ENCODE measurements at regions not wholly inside any gene's neighbourhood (a gene's known extent, or its start where the extent isn't known, plus 50 kb on each side); places are given as distances from the start of the nearest gene placed in this dataset.

DNA sequence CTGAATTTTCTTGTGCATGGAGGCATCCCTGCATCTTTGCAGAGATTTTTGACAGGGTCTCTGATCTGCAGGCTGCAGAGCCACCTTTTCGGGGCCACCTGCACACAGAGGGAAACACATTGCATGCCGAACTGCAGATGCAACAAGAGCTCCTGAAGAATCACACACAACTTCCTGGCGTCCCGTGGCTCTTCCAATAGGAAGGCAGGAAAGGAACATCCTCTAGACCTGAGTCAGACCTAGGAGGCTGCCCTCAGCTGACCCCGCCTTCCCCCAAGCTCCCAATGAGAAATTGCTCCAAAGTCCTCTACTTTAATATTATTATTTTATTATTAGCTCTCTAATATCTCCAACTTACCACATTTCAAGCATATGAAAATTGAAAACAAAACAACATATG is 213.2 kb upstream of the ARRDC4 start:
- H3K4me3 ChIP-seq, result no peak overlapping the region
- H3K4me1 ChIP-seq, result no peaks in the 10 kb centered on the region
- no peak overlapping the region for H3K27ac ChIP-seq
- no peak for DNase-seq (ENCODE audit: low spot score)
- H3K9me3 ChIP-seq, result no peaks in the 10 kb centered on the region
- no peaks in the 10 kb centered on the region for H3K36me3 ChIP-seq
- TF ChIP-seq CTCF (IDR thresholded peaks at IDR 0.05), result no peak
- no peaks in the 10 kb centered on the region for H3K27me3 ChIP-seq

- H3K4me3 ChIP-seq, result no peak overlapping the region
- no peak overlapping the region for H3K27ac ChIP-seq
- TF ChIP-seq CTCF (IDR thresholded peaks at IDR 0.05), result no peak
These were observed 211.9 kb upstream of the ARRDC4 start for GRCh38 chr15:97748576-97748975.

DNA sequence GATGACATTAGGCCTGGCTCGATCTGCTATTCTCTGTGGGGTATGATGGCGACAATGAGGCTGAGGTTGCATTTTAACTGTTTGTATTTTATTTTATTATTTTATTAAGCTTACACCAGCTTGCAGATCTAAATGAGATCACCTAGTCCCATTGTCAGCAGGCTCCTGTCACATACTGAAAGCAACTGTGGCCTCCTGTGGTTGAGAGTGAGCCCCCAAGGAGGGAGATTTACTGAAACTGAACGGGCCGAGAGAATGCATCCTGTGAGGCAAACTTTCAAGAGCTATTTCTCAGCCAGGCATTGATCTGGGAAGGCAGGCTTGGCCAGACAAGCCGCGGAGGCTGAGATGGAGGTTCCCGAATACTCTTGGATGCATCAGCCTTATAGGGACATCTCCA is 210.4 kb upstream of the ARRDC4 start:
- no peak overlapping the region for H3K27ac ChIP-seq
- no peaks in the 10 kb centered on the region for H3K9me3 ChIP-seq
- TF ChIP-seq CTCF (IDR thresholded peaks at IDR 0.05), result no peak
- DNase-seq (ENCODE audit: low spot score), result no peak
- H3K4me3 ChIP-seq, result no peak overlapping the region
- no peaks in the 10 kb centered on the region for H3K4me1 ChIP-seq
- H3K27me3 ChIP-seq, result no peaks in the 10 kb centered on the region
- no peaks in the 10 kb centered on the region for H3K36me3 ChIP-seq

More at GRCh38 chr15:97748576-97748975, 211.9 kb upstream of the ARRDC4 start:
- no peaks in the 10 kb centered on the region for H3K4me1 ChIP-seq
- no peaks in the 10 kb centered on the region for H3K9me3 ChIP-seq
- no peaks in the 10 kb centered on the region for H3K36me3 ChIP-seq
- no peak for DNase-seq (ENCODE audit: low spot score)
- no peaks in the 10 kb centered on the region for H3K27me3 ChIP-seq

DNA sequence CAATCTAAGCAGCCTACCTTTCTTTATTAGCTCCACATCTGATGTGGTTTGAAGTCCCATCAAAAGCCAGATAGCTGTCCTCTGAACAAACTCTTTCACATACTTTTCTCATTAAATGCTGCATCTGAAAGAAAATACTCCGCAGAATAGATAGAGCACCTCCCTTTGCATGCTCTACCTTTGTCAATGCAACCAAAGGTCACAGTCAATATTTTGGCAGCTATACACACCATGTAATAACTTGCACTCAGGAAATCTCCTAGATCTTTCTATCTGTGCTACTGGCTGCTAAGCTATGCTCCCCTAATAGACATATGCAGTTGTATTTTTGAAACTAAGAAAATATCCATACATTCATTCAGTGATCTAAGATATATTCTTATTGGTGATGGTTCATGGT is 204.8 kb upstream of the ARRDC4 start:
- Histone ChIP-seq H3K4me3 (no peak overlapping the region), H3K27ac (no peak overlapping the region), H3K9me3 (no peaks in the 10 kb centered on the region), H3K27me3 (no peaks in the 10 kb centered on the region), H3K4me1 (no peaks in the 10 kb centered on the region), H3K36me3 (no peaks in the 10 kb centered on the region)
- TF ChIP-seq CTCF (IDR thresholded peaks at IDR 0.05), result no peak
- no peak for DNase-seq (ENCODE audit: low spot score)

DNA sequence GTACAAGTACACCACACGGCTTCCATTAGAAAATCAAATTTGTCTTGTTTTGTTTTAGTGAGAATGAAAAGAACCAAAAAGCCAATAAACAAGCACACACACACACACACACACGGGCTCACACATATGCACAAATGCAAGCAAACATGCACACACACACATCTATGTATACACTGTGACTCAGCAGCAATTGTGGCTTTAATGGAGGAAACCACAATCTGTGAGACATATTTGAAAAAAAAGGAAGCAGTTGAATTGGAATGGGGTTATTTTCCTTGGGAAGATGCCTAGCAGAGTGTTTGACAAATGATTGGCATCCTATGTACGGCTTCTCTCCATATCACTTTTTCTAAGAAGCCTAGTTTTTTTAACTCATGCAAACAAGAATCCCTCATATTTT is 201.1 kb upstream of the ARRDC4 start:
- Histone ChIP-seq H3K4me1 (no peaks in the 10 kb centered on the region), H3K27me3 (no peaks in the 10 kb centered on the region), H3K9me3 (no peaks in the 10 kb centered on the region), H3K36me3 (no peaks in the 10 kb centered on the region), H3K27ac (no peak overlapping the region), H3K4me3 (no peak overlapping the region)
- DNase-seq (ENCODE audit: low spot score), result no peak
- no peak for TF ChIP-seq CTCF (IDR thresholded peaks at IDR 0.05)

- Histone ChIP-seq H3K27me3 (no peaks in the 10 kb centered on the region), H3K36me3 (no peaks in the 10 kb centered on the region), H3K9me3 (no peaks in the 10 kb centered on the region), H3K4me1 (no peaks in the 10 kb centered on the region), H3K4me3 (no peak overlapping the region), H3K27ac (no peak overlapping the region)
- no peak for DNase-seq (ENCODE audit: low spot score)
- no peak for TF ChIP-seq CTCF (IDR thresholded peaks at IDR 0.05)
These were observed 199.4 kb upstream of the ARRDC4 start for GRCh38 chr15:97761110-97761509.
